Transverse colon (tissue), 3 donors: ENCODE measurements at regions not wholly inside any gene's neighbourhood (a gene's known extent, or its start where the extent isn't known, plus 50 kb on each side); places are given as distances from the start of the nearest gene placed in this dataset.

Source experiments
- CTCF ChIP-seq, 5 experiments: fragments of 200-600 bp in 3 of 5; fragments of 450-650 bp in 2 of 5; sonication (generic) in 3 of 5; IDR thresholded peaks; 1 replicate in 2 of 5; 2 replicates in 3 of 5; pipeline ENCODE4 v1.5.1; 2016 to 2017; ENCODE audit warnings: antibody characterized with exemption in 5 of 5, inconsistent platforms in 3 of 5, mild to moderate bottlenecking in 2 of 5, moderate library complexity in 1 of 5
- POLR2A ChIP-seq: fragments of 450-650 bp; IDR thresholded peaks from one replicate; pipeline ENCODE4 v1.6.1; 2016; ENCODE audit warnings: antibody characterized with exemption, mild to moderate bottlenecking, moderate library complexity

- TF ChIP-seq POLR2A (no peak), CTCF (IDR thresholded peaks at IDR 0.05) (no peak)
These were observed 488.0 kb upstream of the SEMA3A start for GRCh38 chr7:84682543-84682942.
